Nephron progenitor cell (in vitro differentiated cells): ENCODE measurements at regions not wholly inside any gene's neighbourhood (a gene's known extent, or its start where the extent isn't known, plus 50 kb on each side); places are given as distances from the start of the nearest gene placed in this dataset.

ENCODE experiments used
- DNase-seq: peaks from one replicate; pipeline ENCODE4 v3.0.0; 2021
- H3K27ac Mint-ChIP-seq: 2 replicates; pipeline ENCODE4 v1.8.0; 2021; ENCODE audit warnings: mild to moderate bottlenecking, moderate library complexity, mixed read lengths
- H3K27me3 Mint-ChIP-seq: 2 replicates; pipeline ENCODE4 v1.8.0; 2021; ENCODE audit warnings: mild to moderate bottlenecking, low read depth, mixed read lengths; ENCODE audit not compliant: poor library complexity
- H3K36me3 Mint-ChIP-seq: 2 replicates; pipeline ENCODE4 v1.8.0; 2021; ENCODE audit warnings: low read depth, mixed read lengths
- H3K4me1 Mint-ChIP-seq: 2 replicates; pipeline ENCODE4 v1.8.0; 2021; ENCODE audit warnings: mixed read lengths
- H3K4me3 Mint-ChIP-seq: 2 replicates; pipeline ENCODE4 v1.8.0; 2021; ENCODE audit warnings: mild to moderate bottlenecking, moderate library complexity, mixed read lengths
- H3K9me3 Mint-ChIP-seq: 2 replicates; pipeline ENCODE4 v1.8.0; 2021; ENCODE audit warnings: mild to moderate bottlenecking, moderate library complexity, mixed read lengths
- TF ChIP-seq, protein P1 (sequence below): fragments of 200-600 bp; sonication (generic); IDR thresholded peaks from 2 replicates; pipeline ENCODE4 v1.5.0; 2021; ENCODE audit warnings: antibody characterized with exemption

DNA sequence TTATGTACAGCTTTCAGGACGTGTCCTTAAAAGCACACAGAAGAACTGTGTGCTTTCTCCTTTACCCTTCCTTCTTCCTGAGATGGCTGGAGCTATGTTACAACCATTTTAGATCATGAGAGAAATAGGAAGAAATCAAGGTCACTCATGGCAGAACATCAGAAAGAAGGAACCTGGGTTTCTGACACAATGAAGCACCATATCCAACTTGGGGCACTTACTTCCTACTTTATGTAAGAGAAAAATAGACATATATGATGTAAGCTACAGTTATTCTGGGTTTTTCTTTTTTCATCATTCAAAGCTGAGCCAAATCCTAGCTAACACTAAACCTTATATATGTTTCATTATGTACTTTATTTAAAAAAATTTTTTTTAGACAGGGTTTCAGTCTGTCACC is 79.5 kb downstream of the FAM161A start:
- peaks cover 64% of the 10 kb centered on the region for H3K27me3 Mint-ChIP-seq
- no peak for DNase-seq
- TF ChIP-seq, protein P1, sequence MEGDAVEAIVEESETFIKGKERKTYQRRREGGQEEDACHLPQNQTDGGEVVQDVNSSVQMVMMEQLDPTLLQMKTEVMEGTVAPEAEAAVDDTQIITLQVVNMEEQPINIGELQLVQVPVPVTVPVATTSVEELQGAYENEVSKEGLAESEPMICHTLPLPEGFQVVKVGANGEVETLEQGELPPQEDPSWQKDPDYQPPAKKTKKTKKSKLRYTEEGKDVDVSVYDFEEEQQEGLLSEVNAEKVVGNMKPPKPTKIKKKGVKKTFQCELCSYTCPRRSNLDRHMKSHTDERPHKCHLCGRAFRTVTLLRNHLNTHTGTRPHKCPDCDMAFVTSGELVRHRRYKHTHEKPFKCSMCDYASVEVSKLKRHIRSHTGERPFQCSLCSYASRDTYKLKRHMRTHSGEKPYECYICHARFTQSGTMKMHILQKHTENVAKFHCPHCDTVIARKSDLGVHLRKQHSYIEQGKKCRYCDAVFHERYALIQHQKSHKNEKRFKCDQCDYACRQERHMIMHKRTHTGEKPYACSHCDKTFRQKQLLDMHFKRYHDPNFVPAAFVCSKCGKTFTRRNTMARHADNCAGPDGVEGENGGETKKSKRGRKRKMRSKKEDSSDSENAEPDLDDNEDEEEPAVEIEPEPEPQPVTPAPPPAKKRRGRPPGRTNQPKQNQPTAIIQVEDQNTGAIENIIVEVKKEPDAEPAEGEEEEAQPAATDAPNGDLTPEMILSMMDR: no peak
- no peak overlapping the region for H3K4me3 Mint-ChIP-seq
- H3K9me3 Mint-ChIP-seq: no peaks in the 10 kb centered on the region
- H3K27ac Mint-ChIP-seq: no peak overlapping the region
- no peaks in the 10 kb centered on the region for H3K36me3 Mint-ChIP-seq
- no peaks in the 10 kb centered on the region for H3K4me1 Mint-ChIP-seq

DNA sequence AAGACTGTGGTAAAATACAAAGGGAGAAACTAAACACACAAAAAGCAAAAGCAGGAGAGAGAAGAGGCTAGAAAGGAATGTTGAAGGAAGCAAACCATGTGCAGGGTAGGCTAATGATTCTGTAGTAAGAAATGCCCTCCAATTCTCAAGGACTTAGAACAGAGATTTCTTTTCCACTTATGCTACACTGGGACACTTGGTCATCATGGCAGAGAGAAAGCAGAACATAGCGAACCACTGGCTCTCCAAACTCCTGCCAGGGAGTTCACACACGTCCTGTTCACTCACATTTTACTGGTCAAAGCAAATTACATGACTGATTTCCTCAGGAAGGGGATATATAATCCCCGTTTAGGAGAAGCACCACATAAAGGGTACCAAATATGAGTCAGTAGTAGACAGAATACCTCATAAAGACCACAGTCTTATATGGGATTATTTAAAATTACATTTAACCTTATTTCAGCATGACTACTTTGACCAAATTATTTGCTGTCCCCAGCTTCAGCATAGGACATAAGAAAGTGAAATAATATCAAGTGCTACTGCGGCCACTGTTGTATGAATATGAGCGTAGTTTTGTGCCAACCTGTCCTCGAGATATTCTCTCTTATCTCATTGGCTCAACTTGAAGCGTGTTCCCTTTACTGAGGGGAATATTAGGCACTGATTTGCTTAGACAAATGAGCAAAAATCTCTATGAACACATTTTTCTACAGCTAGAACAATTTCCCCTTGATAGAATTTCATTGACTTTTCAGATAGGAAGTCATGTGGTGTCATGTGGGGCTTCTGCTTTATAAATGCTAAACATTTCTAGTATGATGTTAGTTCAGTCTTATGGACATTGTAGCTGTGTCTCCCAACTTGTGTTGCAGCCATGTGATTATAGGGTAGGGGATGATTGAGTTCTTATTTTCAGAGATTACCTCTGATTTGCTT is 81.7 kb downstream of the FAM161A start:
- TF ChIP-seq, protein P1: no peak
- Mint-ChIP-seq H3K9me3 (no peaks in the 10 kb centered on the region), H3K4me3 (no peak overlapping the region), H3K4me1 (no peaks in the 10 kb centered on the region), H3K27me3 (peaks cover 47% of the 10 kb centered on the region), H3K36me3 (no peaks in the 10 kb centered on the region), H3K27ac (no peak overlapping the region)
- no peak for DNase-seq

DNA sequence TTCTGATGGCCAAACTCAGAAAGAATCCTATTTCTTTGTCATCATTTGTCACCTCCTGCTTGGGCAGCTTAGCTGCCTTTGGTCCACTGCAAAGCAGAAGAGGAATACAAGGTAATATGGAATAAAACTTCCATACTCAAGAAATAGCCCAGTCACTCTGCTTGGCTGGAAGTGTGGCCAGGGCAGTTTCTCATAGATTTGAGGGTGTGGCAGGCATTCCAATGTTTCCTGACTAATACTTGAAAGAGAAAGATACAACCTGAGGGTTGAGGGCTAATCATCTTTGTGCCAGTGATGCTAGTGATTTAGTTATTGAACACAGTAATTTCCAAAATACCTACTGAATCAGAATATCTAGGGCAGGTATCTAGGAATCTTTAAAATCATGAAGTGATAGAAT is 83.1 kb downstream of the FAM161A start:
- Mint-ChIP-seq H3K4me1 (no peaks in the 10 kb centered on the region), H3K4me3 (no peak overlapping the region), H3K27ac (no peak overlapping the region), H3K9me3 (peaks cover 5% of the 10 kb centered on the region), H3K36me3 (no peaks in the 10 kb centered on the region), H3K27me3 (peaks cover 39% of the 10 kb centered on the region)
- TF ChIP-seq, protein P1: no peak
- no peak for DNase-seq

DNA sequence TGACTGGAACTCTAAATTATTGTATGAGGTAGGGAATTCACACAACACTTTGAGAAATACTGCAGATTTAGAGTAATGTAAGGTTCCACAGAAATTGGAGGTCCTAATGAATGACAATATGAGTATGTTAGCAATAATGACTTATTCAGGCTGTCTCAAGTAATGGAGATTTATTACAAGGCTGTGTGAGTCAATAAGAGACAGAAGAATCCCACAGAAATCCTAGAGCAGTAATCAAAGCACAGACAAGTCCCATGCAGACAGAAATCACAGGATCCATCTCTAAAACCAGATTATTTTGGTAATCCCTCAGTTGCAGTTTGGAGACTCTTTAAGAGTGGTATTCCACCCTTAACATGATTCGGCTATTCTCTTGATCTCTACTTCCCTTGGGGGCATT is 83.6 kb downstream of the FAM161A start:
- H3K4me1 Mint-ChIP-seq: no peaks in the 10 kb centered on the region
- no peak overlapping the region for H3K27ac Mint-ChIP-seq
- peaks cover 34% of the 10 kb centered on the region for H3K27me3 Mint-ChIP-seq
- no peak for DNase-seq
- H3K4me3 Mint-ChIP-seq: no peak overlapping the region
- TF ChIP-seq, protein P1: no peak
- no peaks in the 10 kb centered on the region for H3K36me3 Mint-ChIP-seq
- peaks cover 8% of the 10 kb centered on the region for H3K9me3 Mint-ChIP-seq

DNA sequence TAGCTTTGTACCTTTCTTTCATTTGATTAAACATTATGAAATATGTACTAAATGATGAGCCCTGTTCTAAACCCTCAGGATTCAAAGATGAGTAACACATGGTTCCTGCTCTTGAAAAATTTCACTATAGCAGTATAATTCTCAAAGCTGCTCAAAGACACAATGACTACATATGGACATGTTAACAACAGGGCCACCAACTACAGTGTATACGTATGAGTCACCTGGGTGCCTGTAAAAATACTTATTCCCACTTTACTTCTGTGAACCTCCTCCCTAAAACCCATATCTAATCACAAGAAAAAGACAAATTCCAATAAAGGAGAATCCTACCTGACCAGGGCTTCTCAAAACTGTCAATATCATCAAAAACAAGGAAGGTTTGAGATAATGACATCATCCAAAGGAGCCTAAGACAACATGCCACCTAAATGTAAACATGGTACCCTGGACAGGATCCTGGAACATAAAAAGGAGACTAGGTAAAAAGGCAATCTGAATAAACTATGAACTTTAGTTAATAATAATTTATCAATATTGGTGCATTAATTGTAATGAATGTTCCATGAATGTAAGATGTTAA is 84.7 kb downstream of the FAM161A start:
- H3K4me1 Mint-ChIP-seq: peaks cover 6% of the 10 kb centered on the region
- H3K4me3 Mint-ChIP-seq: no peak overlapping the region
- peaks cover 5% of the 10 kb centered on the region for H3K36me3 Mint-ChIP-seq
- TF ChIP-seq, protein P1: no peak
- peaks cover 19% of the 10 kb centered on the region for H3K9me3 Mint-ChIP-seq
- H3K27me3 Mint-ChIP-seq: peaks cover 29% of the 10 kb centered on the region
- H3K27ac Mint-ChIP-seq: no peak overlapping the region
- no peak for DNase-seq
